ENCODE measurements at regions not wholly inside any gene's neighbourhood (a gene's known extent, or its start where the extent isn't known, plus 50 kb on each side); places are given as distances from the start of the nearest gene placed in this dataset.

DNA sequence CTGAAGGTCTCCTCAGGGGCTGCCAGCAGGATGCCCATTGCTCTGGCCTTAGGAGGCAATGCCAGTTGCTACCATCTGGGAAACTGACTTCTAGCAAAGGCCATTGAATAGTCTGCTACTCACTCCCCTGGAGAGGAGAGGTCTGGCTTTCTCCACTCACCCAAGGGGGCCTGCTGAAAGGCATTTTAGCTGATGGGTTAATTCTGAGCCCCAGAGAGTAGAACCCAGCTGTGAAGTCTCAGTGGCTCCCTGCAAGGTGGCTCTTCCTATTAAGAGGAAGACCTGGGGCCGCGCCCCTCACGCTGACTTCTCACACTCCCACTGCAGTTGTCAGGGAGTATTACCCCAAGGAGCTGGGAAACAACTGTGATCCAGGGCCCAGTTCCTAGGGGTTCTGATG, 213.3 kb upstream of the GALNT2 start:
- TF ChIP-seq EP300 (IDR thresholded peaks at IDR 0.05; ENCODE audit: borderline replicate concordance in 1 of 2, low read depth in 2 of 2, low read length in 2 of 2) (no peak), POLR2AphosphoS5 (IDR thresholded peaks at IDR 0.05; ENCODE audit: low read depth, low read length) (no peak), SIRT6 (IDR thresholded peaks at IDR 0.05; ENCODE audit: low read length) (no peak), SRF (IDR thresholded peaks at IDR 0.05; ENCODE audit: low read depth, low read length) (no peak), POLR2A (IDR thresholded peaks at IDR 0.05; ENCODE audit: control extremely low read depth in 1 of 2, low read depth in 2 of 2, low read length in 2 of 2) (no peak), SP4 (IDR thresholded peaks at IDR 0.05; ENCODE audit: low read length) (no peak), RAD21 (IDR thresholded peaks at IDR 0.05 in 1 of 2, conservative IDR thresholded peaks at IDR 0.05 in 1 of 2; ENCODE audit: low read depth in 2 of 2, low read length in 2 of 2) (no peak), MAX (IDR thresholded peaks at IDR 0.05) (no peak), EZH2 (IDR thresholded peaks at IDR 0.05; ENCODE audit: low read depth, low read length, severe bottlenecking) (no peak)
- TF ChIP-seq, protein P1, sequence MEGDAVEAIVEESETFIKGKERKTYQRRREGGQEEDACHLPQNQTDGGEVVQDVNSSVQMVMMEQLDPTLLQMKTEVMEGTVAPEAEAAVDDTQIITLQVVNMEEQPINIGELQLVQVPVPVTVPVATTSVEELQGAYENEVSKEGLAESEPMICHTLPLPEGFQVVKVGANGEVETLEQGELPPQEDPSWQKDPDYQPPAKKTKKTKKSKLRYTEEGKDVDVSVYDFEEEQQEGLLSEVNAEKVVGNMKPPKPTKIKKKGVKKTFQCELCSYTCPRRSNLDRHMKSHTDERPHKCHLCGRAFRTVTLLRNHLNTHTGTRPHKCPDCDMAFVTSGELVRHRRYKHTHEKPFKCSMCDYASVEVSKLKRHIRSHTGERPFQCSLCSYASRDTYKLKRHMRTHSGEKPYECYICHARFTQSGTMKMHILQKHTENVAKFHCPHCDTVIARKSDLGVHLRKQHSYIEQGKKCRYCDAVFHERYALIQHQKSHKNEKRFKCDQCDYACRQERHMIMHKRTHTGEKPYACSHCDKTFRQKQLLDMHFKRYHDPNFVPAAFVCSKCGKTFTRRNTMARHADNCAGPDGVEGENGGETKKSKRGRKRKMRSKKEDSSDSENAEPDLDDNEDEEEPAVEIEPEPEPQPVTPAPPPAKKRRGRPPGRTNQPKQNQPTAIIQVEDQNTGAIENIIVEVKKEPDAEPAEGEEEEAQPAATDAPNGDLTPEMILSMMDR (IDR thresholded peaks at IDR 0.05; ENCODE audit: control extremely low read depth in 1 of 3, insufficient read depth in 1 of 3, low read depth in 1 of 3, low read length in 3 of 3) = no peak
